ENCODE measurements at regions not wholly inside any gene's neighbourhood (a gene's known extent, or its start where the extent isn't known, plus 50 kb on each side); places are given as distances from the start of the nearest gene placed in this dataset.

DNA sequence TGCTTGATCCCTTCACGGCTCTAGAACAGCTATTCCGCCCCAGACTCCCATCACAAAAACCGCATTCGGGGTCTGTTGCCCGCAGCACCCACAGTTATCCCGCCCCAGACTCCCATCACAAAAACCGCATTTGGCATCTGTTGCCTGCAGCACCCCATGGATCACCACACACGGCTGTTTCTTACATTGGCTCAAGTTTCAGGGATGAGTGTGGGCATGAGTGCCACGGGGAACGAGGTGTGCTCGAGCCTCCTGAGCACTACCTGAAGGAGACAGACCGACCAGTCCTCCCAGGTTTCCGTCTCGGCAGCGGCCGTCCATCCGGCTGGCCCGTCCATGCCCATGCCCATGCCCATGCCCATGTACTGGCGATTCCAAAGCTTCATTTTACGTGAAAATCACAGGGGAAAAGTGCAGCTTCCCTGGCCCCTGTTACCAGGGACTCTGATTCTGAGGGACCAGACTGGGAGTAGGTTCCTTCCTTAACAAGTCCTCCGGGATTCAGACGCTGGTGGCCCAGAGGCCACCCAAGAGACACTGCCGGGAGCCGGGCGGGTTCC, 66.4 kb upstream of the INSIG1 start:
- no peak for TF ChIP-seq EZH2phosphoT487 (IDR thresholded peaks at IDR 0.05; ENCODE audit: insufficient read depth, low read depth)
- no peak for TF ChIP-seq EZH2 (IDR thresholded peaks at IDR 0.05; ENCODE audit: insufficient read depth, poor library complexity, severe bottlenecking)

Data from GM23248 (cell line).